ENCODE measurements at regions not wholly inside any gene's neighbourhood (a gene's known extent, or its start where the extent isn't known, plus 50 kb on each side); places are given as distances from the start of the nearest gene placed in this dataset.
"Not testable (repeated sequence)": the region's sequence is repeated elsewhere in the genome, so short reads cannot be mapped to it uniquely, and the experiment has no call there.

DNA sequence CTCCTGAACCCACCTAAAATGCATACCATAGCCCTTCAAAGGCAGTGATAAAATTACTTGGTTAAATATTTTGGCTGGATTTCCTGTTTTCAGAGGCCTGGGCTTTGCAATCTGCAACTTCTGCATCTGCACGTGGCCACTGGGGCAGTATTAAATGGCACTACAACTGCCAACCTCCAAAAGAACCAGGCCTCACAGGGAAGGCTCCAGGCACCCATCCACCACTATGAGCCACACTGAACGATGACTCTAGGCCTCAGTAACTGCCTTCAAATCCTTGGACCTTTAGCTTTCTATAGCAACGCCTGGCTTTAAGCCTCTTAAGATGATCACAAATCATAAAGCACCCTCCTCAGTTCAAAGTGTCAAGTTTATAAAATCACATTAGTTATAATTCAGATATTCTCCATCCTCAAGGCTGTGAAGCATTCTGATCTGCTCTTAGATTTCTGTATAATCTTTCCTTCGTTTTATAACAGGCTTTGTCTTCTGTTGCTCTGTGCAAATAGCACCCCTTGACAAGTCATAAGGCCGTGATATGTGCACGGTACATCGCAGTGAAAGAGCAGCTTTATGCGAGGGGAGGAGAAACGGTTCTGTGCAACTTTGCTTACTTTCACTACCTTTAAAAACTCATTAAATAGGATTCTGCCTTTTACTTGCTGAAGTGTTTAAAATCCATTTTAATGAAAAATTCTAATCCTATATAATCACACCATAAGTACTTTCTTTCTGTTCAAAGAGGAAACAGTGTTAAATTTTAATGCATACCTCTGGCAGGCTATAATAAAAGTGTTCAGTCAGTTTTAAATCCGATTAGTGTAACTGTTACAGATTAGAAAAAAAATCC is 196.4 kb upstream of the G2E3 start:
- Mint-ChIP-seq H3K27ac (ENCODE audit: unreplicated experiment) (no peak overlapping the region), H3K4me1 (ENCODE audit: low read depth, unreplicated experiment) (no peaks in the 10 kb centered on the region), H3K4me3 (ENCODE audit: low read depth, unreplicated experiment) (no peak overlapping the region), H3K27me3 (ENCODE audit: unreplicated experiment) (peaks cover 27% of the 10 kb centered on the region), H3K9me3 (ENCODE audit: low read depth, unreplicated experiment) (peaks cover 4% of the 10 kb centered on the region), H3K36me3 (ENCODE audit: insufficient read depth, unreplicated experiment) (no peaks in the 10 kb centered on the region)
- TF ChIP-seq, protein P1, sequence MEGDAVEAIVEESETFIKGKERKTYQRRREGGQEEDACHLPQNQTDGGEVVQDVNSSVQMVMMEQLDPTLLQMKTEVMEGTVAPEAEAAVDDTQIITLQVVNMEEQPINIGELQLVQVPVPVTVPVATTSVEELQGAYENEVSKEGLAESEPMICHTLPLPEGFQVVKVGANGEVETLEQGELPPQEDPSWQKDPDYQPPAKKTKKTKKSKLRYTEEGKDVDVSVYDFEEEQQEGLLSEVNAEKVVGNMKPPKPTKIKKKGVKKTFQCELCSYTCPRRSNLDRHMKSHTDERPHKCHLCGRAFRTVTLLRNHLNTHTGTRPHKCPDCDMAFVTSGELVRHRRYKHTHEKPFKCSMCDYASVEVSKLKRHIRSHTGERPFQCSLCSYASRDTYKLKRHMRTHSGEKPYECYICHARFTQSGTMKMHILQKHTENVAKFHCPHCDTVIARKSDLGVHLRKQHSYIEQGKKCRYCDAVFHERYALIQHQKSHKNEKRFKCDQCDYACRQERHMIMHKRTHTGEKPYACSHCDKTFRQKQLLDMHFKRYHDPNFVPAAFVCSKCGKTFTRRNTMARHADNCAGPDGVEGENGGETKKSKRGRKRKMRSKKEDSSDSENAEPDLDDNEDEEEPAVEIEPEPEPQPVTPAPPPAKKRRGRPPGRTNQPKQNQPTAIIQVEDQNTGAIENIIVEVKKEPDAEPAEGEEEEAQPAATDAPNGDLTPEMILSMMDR (IDR thresholded peaks at IDR 0.05; ENCODE audit: unreplicated experiment), result no peak
- intact Hi-C loops (cut with micrococcal nuclease; ENCODE audit: unreplicated experiment), result no loop called here
- no peak for DNase-seq
- BruUV-seq (replicated peaks), result no TSS peak
- CTCF ChIA-PET, result no interaction called here

- BruUV-seq (replicated peaks); CTCF ChIA-PET; H3K4me1 Mint-ChIP-seq (ENCODE audit: low read depth, unreplicated experiment); H3K27ac Mint-ChIP-seq (ENCODE audit: unreplicated experiment); H3K36me3 Mint-ChIP-seq (ENCODE audit: insufficient read depth, unreplicated experiment); H3K4me3 Mint-ChIP-seq (ENCODE audit: low read depth, unreplicated experiment); DNase-seq; H3K9me3 Mint-ChIP-seq (ENCODE audit: low read depth, unreplicated experiment); intact Hi-C loops (cut with micrococcal nuclease; ENCODE audit: unreplicated experiment): not testable (repeated sequence)
- peaks cover 19% of the 10 kb centered on the region for H3K27me3 Mint-ChIP-seq (ENCODE audit: unreplicated experiment)
These were observed 195.6 kb upstream of the G2E3 start for GRCh38 chr14:30363219-30363880.

GRCh38 chr14:30369502-30370180 is 189.3 kb upstream of the G2E3 start:
- H3K4me1 Mint-ChIP-seq (ENCODE audit: low read depth, unreplicated experiment), result no peaks in the 10 kb centered on the region
- no peak overlapping the region for H3K27ac Mint-ChIP-seq (ENCODE audit: unreplicated experiment)
- H3K27me3 Mint-ChIP-seq (ENCODE audit: unreplicated experiment), result peaks cover 34% of the 10 kb centered on the region
- intact Hi-C loops (cut with micrococcal nuclease; ENCODE audit: unreplicated experiment), result no loop called here
- H3K4me3 Mint-ChIP-seq (ENCODE audit: low read depth, unreplicated experiment), result no peak overlapping the region
- TF ChIP-seq, protein P1 (IDR thresholded peaks at IDR 0.05; ENCODE audit: unreplicated experiment), result no peak
- no TSS peak for BruUV-seq (replicated peaks)
- H3K9me3 Mint-ChIP-seq (ENCODE audit: low read depth, unreplicated experiment), result no peaks in the 10 kb centered on the region
- CTCF ChIA-PET, result no interaction called here
- H3K36me3 Mint-ChIP-seq (ENCODE audit: insufficient read depth, unreplicated experiment), result no peaks in the 10 kb centered on the region
- no peak for DNase-seq

DNA sequence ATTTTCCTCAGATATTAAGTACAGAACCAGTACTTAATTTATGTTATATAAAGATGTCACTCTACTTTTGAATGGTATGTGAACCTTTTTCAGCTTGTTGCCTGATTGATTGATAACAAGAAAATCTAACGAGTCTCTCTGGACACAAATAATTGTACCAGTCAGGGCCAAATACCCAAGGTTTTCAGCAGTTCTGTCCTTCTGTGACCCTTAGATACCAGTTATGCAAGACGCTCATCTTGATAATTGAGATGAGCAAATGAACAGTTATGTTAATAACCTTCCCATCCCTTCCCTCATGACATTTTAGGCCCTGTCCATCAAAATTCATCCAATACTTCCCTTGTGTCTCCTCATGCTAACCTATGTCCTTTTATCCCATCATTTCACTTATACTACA is 185.9 kb upstream of the G2E3 start:
- DNase-seq, result no peak
- TF ChIP-seq, protein P1 (IDR thresholded peaks at IDR 0.05; ENCODE audit: unreplicated experiment), result no peak
- Mint-ChIP-seq H3K27me3 (ENCODE audit: unreplicated experiment) (peaks cover 40% of the 10 kb centered on the region), H3K4me1 (ENCODE audit: low read depth, unreplicated experiment) (no peaks in the 10 kb centered on the region), H3K9me3 (ENCODE audit: low read depth, unreplicated experiment) (no peaks in the 10 kb centered on the region), H3K27ac (ENCODE audit: unreplicated experiment) (no peak overlapping the region), H3K36me3 (ENCODE audit: insufficient read depth, unreplicated experiment) (no peaks in the 10 kb centered on the region), H3K4me3 (ENCODE audit: low read depth, unreplicated experiment) (no peak overlapping the region)
- CTCF ChIA-PET, result no interaction called here
- no TSS peak for BruUV-seq (replicated peaks)
- intact Hi-C loops (cut with micrococcal nuclease; ENCODE audit: unreplicated experiment), result no loop called here
